HCT116 (cell line): ENCODE measurements at regions not wholly inside any gene's neighbourhood (a gene's known extent, or its start where the extent isn't known, plus 50 kb on each side); places are given as distances from the start of the nearest gene placed in this dataset.

Experiments
- ATAC-seq: fragments of 200-7000 bp; cut with Tn5 transposase; 2 replicates; pipeline ENCODE4 v1.9.1; 2020; ENCODE audit warnings: mild to moderate bottlenecking, moderate library complexity
- BruUV-seq: library from RNA; stranded (reverse); fragments of 400-500 nt; replicated peaks from 2 replicates; lab custom pipeline; 2021; lab: Mats Ljungman, UMichigan
- CTCF ChIA-PET: fragments of 300-600 bp; sonication (Branson Sonifier 250); formaldehyde crosslinking; loops from one replicate; lab custom pipeline; 2021; ENCODE audit warnings: antibody characterized with exemption; lab: Charles Lee
- POLR2A ChIA-PET: fragments of 300-600, 350-600 bp; sonication (Branson Sonifier 250); formaldehyde crosslinking; loops from one replicate; lab custom pipeline; 2021; ENCODE audit warnings: antibody characterized with exemption; lab: Charles Lee
- RAD21 ChIA-PET, 2 experiments: fragments of 300-600 bp; sonication (Branson Sonifier 250); formaldehyde crosslinking; loops; one replicate each; lab custom pipeline; 2023; ENCODE audit warnings: low total read pairs in 2 of 2; ENCODE audit not compliant: uncharacterized antibody in 2 of 2, unreplicated experiment in 2 of 2, low non-redundant PET in 1 of 2; lab: Charles Lee
- DNase-seq: peaks from one replicate; pipeline ENCODE4 v3.0.0-alpha.2; 2010; ENCODE audit warnings: low read depth, low spot score
- H2AFZ ChIP-seq: fragments of 200-600 bp; shearing (Covaris generic), sonication (generic); 2 replicates; pipeline ENCODE4 v1.6.1; 2017; ENCODE audit warnings: low read depth, mixed run types, mixed read lengths, antibody characterized with exemption, low read length; ENCODE audit not compliant: poor library complexity, severe bottlenecking
- H3K27ac ChIP-seq: 2 replicates; pipeline ENCODE4 v1.5.1; 2012; ENCODE audit warnings: low read depth, low read length
- H3K27me3 ChIP-seq: fragments of 200-600 bp; sonication (generic); 2 replicates; pipeline ENCODE4 v1.6.1; 2016; ENCODE audit warnings: mixed run types, low read length, mixed read lengths; ENCODE audit not compliant: insufficient read depth
- H3K36me3 ChIP-seq, 2 experiments: fragments of 200-500 bp in 1 of 2; fragments of 200-600 bp in 1 of 2; sonication (Bioruptor generic) in 1 of 2; sonication (generic) in 1 of 2; 2 replicates each; pipeline versions ENCODE4 v1.5.1 to v1.6.1; 2014 to 2016; ENCODE audit warnings: low read length in 2 of 2, inconsistent platforms in 1 of 2, mixed read lengths in 1 of 2, mixed run types in 1 of 2; ENCODE audit not compliant: insufficient read depth in 2 of 2, control insufficient read depth in 1 of 2
- H3K4me1 ChIP-seq, 2 experiments: fragments of 200-600 bp in 1 of 2; sonication (generic) in 1 of 2; 2 replicates each; pipeline versions ENCODE4 v1.5.1 to v1.6.1; 2012 to 2017; ENCODE audit warnings: low read length in 2 of 2, inconsistent platforms in 1 of 2, mild to moderate bottlenecking in 1 of 2, mixed read lengths in 1 of 2, mixed run types in 1 of 2, moderate library complexity in 1 of 2; ENCODE audit not compliant: insufficient read depth in 2 of 2, control insufficient read depth in 1 of 2
- H3K4me2 ChIP-seq: fragments of 200-600 bp; sonication (generic); 2 replicates; pipeline ENCODE4 v1.6.1; 2017; ENCODE audit warnings: mixed run types, low read length, mixed read lengths
- H3K4me3 ChIP-seq, 2 experiments: fragments of 200-600 bp in 1 of 2; sonication (generic) in 1 of 2; replicated peaks in 1 of 2; 2 replicates each; pipeline ENCODE4 v1.5.1; 2011 to 2016; ENCODE audit warnings: low read length in 2 of 2, control low read depth in 1 of 2, low read depth in 1 of 2, mild to moderate bottlenecking in 1 of 2, mixed read lengths in 1 of 2, mixed run types in 1 of 2
- H3K79me2 ChIP-seq: fragments of 200-600 bp; sonication (generic); 2 replicates; pipeline ENCODE4 v1.6.1; 2017; ENCODE audit warnings: mild to moderate bottlenecking, mixed run types, low read length, moderate library complexity, mixed read lengths; ENCODE audit not compliant: insufficient read depth
- H3K9ac ChIP-seq: fragments of 200-600 bp; sonication (generic); 2 replicates; pipeline ENCODE4 v1.6.1; 2016; ENCODE audit warnings: low read length, mixed read lengths
- H3K9me2 ChIP-seq: fragments of 200-600 bp; sonication (generic), shearing (Covaris generic); 2 replicates; pipeline ENCODE4 v1.6.1; 2017; ENCODE audit warnings: mixed run types, mild to moderate bottlenecking, moderate library complexity; ENCODE audit not compliant: insufficient read depth
- H3K9me3 ChIP-seq, 2 experiments: fragments of 200-500 bp in 1 of 2; fragments of 200-600 bp in 1 of 2; sonication (Bioruptor generic) in 1 of 2; sonication (generic) in 1 of 2; 2 replicates each; pipeline ENCODE4 v1.6.1; 2014 to 2017; ENCODE audit warnings: low read length in 2 of 2, mixed read lengths in 2 of 2, inconsistent platforms in 1 of 2, low read depth in 1 of 2, mild to moderate bottlenecking in 1 of 2, mixed run types in 1 of 2, moderate library complexity in 1 of 2; ENCODE audit not compliant: control insufficient read depth in 1 of 2, insufficient read depth in 1 of 2
- H4K20me1 ChIP-seq: fragments of 200-600 bp; sonication (generic), shearing (Covaris generic); 2 replicates; pipeline ENCODE4 v1.6.1; 2017; ENCODE audit warnings: mixed run types, mild to moderate bottlenecking, moderate library complexity; ENCODE audit not compliant: insufficient read depth
- CEBPB ChIP-seq: IDR thresholded peaks from 2 replicates; pipeline ENCODE4 v1.6.1; 2012; ENCODE audit warnings: low read depth
- ELF1 ChIP-seq: IDR thresholded peaks from 2 replicates; pipeline ENCODE4 v1.6.1; 2012; ENCODE audit warnings: low read depth, borderline replicate concordance
- EZH2phosphoT487 ChIP-seq: fragments of 200-600 bp; IDR thresholded peaks from 2 replicates; pipeline ENCODE4 v1.6.1; 2018; ENCODE audit warnings: antibody characterized with exemption, borderline replicate concordance
- FOSL1 ChIP-seq: IDR thresholded peaks from 2 replicates; pipeline ENCODE4 v1.6.1; 2012; ENCODE audit warnings: low read depth
- JUND ChIP-seq: IDR thresholded peaks from 2 replicates; pipeline ENCODE4 v1.6.1; 2012
- POLR2A ChIP-seq: IDR thresholded peaks from 2 replicates; pipeline ENCODE4 v1.7.0; 2011; ENCODE audit warnings: borderline replicate concordance; ENCODE audit not compliant: insufficient read depth, insufficient read length; ENCODE audit errors: extremely low read depth
- POLR2AphosphoS5 ChIP-seq: IDR thresholded peaks from 2 replicates; pipeline ENCODE4 v1.6.1; 2011; ENCODE audit warnings: mild to moderate bottlenecking, low read depth, low read length, moderate library complexity
- RAD21 ChIP-seq: IDR thresholded peaks from 2 replicates; pipeline ENCODE4 v1.6.1; 2012; ENCODE audit warnings: low read depth, mild to moderate bottlenecking
- SRF ChIP-seq: IDR thresholded peaks from 2 replicates; pipeline ENCODE4 v1.6.1; 2012; ENCODE audit warnings: low read depth
- TCF7L2 ChIP-seq: IDR thresholded peaks from 2 replicates; pipeline ENCODE4 v1.7.0; 2011; ENCODE audit warnings: borderline replicate concordance, inconsistent platforms; ENCODE audit not compliant: insufficient read depth, insufficient read length; ENCODE audit errors: extremely low read depth
- ZNF274 ChIP-seq: fragments of 200-500 bp; sonication (Bioruptor generic); IDR thresholded peaks from 2 replicates; pipeline ENCODE4 v1.6.1; 2014; ENCODE audit warnings: mild to moderate bottlenecking, low read depth, low read length, inconsistent platforms
- intact Hi-C: fragments of 100-400 bp; cut with micrococcal nuclease; formaldehyde crosslinking; loops from 2 replicates; pipeline ENCODE4 v1.10.0; 2022
- TF ChIP-seq, protein P1 (sequence below): IDR thresholded peaks from 2 replicates; pipeline ENCODE4 v1.6.1; 2012
- TF ChIP-seq, protein P2 (sequence below): IDR thresholded peaks from 2 replicates; pipeline ENCODE4 v1.6.1; 2011; ENCODE audit warnings: mild to moderate bottlenecking, low read length, moderate library complexity; ENCODE audit not compliant: insufficient replicate concordance; ENCODE audit errors: extremely low read depth

DNA sequence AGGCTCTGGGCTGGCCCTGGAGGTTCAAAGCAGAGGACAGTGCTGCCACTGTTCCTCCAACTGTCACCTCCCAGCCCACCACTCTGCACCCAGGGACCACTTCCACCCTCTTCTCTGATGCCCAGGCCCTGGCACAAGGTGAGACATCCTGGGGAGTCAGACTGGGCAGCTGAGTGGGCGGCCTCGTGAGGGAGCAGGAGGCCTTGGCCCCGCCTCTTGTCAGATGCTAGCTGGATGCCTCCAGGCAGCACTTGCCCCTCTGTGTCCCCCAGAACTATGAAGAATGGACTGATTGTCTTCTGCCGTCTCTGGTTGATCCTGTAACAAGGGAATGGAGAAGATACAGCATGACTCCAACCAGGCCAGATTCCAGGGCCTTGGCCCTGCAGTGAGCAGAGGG is 191.0 kb upstream of the LINGO1 start:
- intact Hi-C loops, result loop anchor here (5.0 kb wide), 1 partner anchor 801 kb away; no protein-coding TSS in a partner anchor
- no peak for ATAC-seq
- no peak for DNase-seq
- Histone ChIP-seq H3K4me2 (no peak overlapping the region), H2AFZ (no peak overlapping the region), H4K20me1 (no peaks in the 10 kb centered on the region), H3K9me3 (no peaks in the 10 kb centered on the region), H3K9ac (no peak overlapping the region), H3K27ac (no peak overlapping the region), H3K36me3 (no peaks in the 10 kb centered on the region), H3K79me2 (no peaks in the 10 kb centered on the region), H3K4me1 (peaks cover 0 to 12% of the 10 kb centered on the region in 2 experiments; a peak in 2 of 4 replicates), H3K9me2 (no peaks in the 10 kb centered on the region), H3K27me3 (no peaks in the 10 kb centered on the region; the same call in 1 of the 2 replicates), H3K4me3 (no peak overlapping the region)
- CTCF ChIA-PET, result interaction anchor here (1.7 kb wide), 1 partner anchor 190 kb away, joined by 9 read pairs; no protein-coding TSS in a partner anchor
- no TSS peak for BruUV-seq
- RAD21 ChIA-PET, result no interaction called here
- POLR2A ChIA-PET, result no interaction called here
- TF ChIP-seq JUND, result no peak
- no peak for TF ChIP-seq SRF
- TF ChIP-seq POLR2A, result no peak
- TF ChIP-seq FOSL1, result no peak
- no peak for TF ChIP-seq ELF1
- TF ChIP-seq RAD21, result no peak
- no peak for TF ChIP-seq POLR2AphosphoS5
- no peak for TF ChIP-seq ZNF274

DNA sequence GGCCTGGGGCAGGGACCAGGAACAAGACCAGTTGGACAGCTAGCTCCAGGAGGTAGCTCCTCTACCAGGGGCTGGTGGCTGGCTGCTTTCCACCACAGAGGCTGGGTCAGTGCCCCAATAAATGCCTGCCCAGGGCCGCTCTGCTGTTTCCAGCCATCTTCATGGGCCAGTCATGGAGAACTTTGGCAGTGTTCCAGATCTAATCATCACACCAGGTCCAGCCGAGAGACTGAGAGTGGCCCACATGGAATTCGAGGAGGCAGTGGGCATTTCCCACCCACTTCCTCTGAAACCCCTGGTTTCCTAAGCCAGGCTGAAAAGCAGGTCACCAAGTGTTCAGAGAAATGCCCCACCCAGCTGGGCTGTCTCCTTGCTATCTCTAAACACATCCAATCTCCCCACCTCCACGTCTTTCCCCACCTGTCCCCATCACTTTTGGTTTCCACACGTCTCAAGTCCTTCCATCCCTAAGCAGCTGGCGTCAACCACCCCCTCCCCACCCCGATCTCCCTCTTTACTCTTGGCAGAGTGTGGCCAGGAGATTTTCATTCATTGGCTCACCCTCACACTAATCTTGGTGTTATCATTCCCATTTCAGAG is 190.0 kb upstream of the LINGO1 start:
- Histone ChIP-seq H3K4me3 (no peak overlapping the region), H4K20me1 (no peaks in the 10 kb centered on the region), H3K79me2 (no peaks in the 10 kb centered on the region), H3K36me3 (no peaks in the 10 kb centered on the region), H3K9me2 (no peaks in the 10 kb centered on the region), H3K4me1 (peaks cover 0 to 12% of the 10 kb centered on the region in 2 experiments; a peak in 2 of 4 replicates), H3K27ac (no peak overlapping the region), H3K4me2 (no peak overlapping the region), H2AFZ (no peak overlapping the region), H3K9me3 (no peaks in the 10 kb centered on the region), H3K27me3 (no peaks in the 10 kb centered on the region; the same call in 1 of the 2 replicates), H3K9ac (no peak overlapping the region)
- ChIA-PET POLR2A (no interaction called here), CTCF (interaction anchor here (1.2 to 3.5 kb wide), 5 partner anchors 9 to 279 kb away, joined by 3 to 72 read pairs (median 21); partner anchors contain the start of gene LINGO1), RAD21 (no interaction called here)
- no peak for ATAC-seq
- no peak for TF ChIP-seq EZH2phosphoT487
- TF ChIP-seq CEBPB, result no peak
- TF ChIP-seq, protein P1, sequence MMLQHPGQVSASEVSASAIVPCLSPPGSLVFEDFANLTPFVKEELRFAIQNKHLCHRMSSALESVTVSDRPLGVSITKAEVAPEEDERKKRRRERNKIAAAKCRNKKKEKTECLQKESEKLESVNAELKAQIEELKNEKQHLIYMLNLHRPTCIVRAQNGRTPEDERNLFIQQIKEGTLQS, result no peak
- no peak for TF ChIP-seq TCF7L2
- TF ChIP-seq SRF, result no peak
- TF ChIP-seq, protein P2, sequence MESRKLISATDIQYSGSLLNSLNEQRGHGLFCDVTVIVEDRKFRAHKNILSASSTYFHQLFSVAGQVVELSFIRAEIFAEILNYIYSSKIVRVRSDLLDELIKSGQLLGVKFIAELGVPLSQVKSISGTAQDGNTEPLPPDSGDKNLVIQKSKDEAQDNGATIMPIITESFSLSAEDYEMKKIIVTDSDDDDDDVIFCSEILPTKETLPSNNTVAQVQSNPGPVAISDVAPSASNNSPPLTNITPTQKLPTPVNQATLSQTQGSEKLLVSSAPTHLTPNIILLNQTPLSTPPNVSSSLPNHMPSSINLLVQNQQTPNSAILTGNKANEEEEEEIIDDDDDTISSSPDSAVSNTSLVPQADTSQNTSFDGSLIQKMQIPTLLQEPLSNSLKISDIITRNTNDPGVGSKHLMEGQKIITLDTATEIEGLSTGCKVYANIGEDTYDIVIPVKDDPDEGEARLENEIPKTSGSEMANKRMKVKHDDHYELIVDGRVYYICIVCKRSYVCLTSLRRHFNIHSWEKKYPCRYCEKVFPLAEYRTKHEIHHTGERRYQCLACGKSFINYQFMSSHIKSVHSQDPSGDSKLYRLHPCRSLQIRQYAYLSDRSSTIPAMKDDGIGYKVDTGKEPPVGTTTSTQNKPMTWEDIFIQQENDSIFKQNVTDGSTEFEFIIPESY, result no peak
- no peak for TF ChIP-seq POLR2AphosphoS5
- TF ChIP-seq ZNF274, result no peak
- intact Hi-C loops, result loop anchor here (5.0 kb wide), 1 partner anchor 800 kb away; no protein-coding TSS in a partner anchor
- BruUV-seq, result no TSS peak
- DNase-seq, result no peak
